GM12878 (cell line): ENCODE measurements at regions not wholly inside any gene's neighbourhood (a gene's known extent, or its start where the extent isn't known, plus 50 kb on each side); places are given as distances from the start of the nearest gene placed in this dataset.

Experiments used
- ATAC-seq: fragments of 200-7000 bp; cut with Tn5 transposase; 3 replicates; pipeline ENCODE4 v1.9.1; 2020; ENCODE audit warnings: mild to moderate bottlenecking, moderate library complexity
- BruUV-seq: library from RNA; stranded (reverse); fragments of 400-500 nt; replicated peaks from 2 replicates; lab custom pipeline; 2021; lab: Mats Ljungman, UMichigan
- CTCF ChIA-PET: fragments of 300-600 bp; sonication (Branson Sonifier 250); formaldehyde crosslinking; extraction: SDS; loops from one replicate; lab custom pipeline; 2021; ENCODE audit warnings: inconsistent platforms; lab: Yijun Ruan, JAX
- POLR2A ChIA-PET: fragments of 350-600 bp; formaldehyde crosslinking; extraction: SDS; loops from one replicate; lab custom pipeline; 2021; ENCODE audit warnings: inconsistent platforms; lab: Charles Lee
- RAD21 ChIA-PET: fragments of 300-600 bp; sonication (Branson Sonifier 250); formaldehyde crosslinking; loops from one replicate; lab custom pipeline; 2023; ENCODE audit warnings: antibody characterized with exemption; ENCODE audit not compliant: unreplicated experiment; lab: Charles Lee
- SMC1A ChIA-PET: fragments of 300-600 bp; sonication (Branson Sonifier 250); formaldehyde crosslinking; loops from one replicate; lab custom pipeline; 2023; ENCODE audit not compliant: unreplicated experiment, uncharacterized antibody; lab: Charles Lee
- DNase-seq: peaks from one replicate; pipeline ENCODE4 v3.0.0-alpha.2; 2011; ENCODE audit warnings: low read depth, low spot score
- FAIRE-seq: peaks from 3 replicates; lab custom pipeline; 2011; peaks lifted over from hg19 to GRCh38; lab: Jason Lieb, UNC
- H2AFZ ChIP-seq: 2 replicates; pipeline ENCODE4 v1.6.0; 2011; ENCODE audit warnings: low read depth, low read length, control low read depth; ENCODE audit not compliant: control insufficient read depth
- H3K27ac ChIP-seq: 2 replicates; pipeline ENCODE4 v1.5.1; 2011; ENCODE audit warnings: control low read depth; ENCODE audit not compliant: control insufficient read depth, insufficient read depth
- H3K27me3 ChIP-seq, 2 experiments: replicated peaks in 1 of 2; 2 replicates each; pipeline versions ENCODE4 v1.6.0 to v1.6.1; 2011; ENCODE audit warnings: low read length in 1 of 2; ENCODE audit not compliant: control insufficient read depth in 2 of 2, insufficient read depth in 2 of 2
- H3K36me3 ChIP-seq, 2 experiments: 2 replicates each; pipeline ENCODE4 v1.5.1; 2011; ENCODE audit warnings: low read length in 1 of 2; ENCODE audit not compliant: control insufficient read depth in 2 of 2, insufficient read depth in 2 of 2
- H3K4me1 ChIP-seq: 2 replicates; pipeline ENCODE4 v1.6.1; 2011; ENCODE audit warnings: mild to moderate bottlenecking, low read length, moderate library complexity, mixed read lengths; ENCODE audit not compliant: control insufficient read depth, insufficient read depth
- H3K4me2 ChIP-seq: 2 replicates; pipeline ENCODE4 v1.6.0; 2011; ENCODE audit warnings: control low read depth; ENCODE audit not compliant: control insufficient read depth, insufficient read depth
- H3K4me3 ChIP-seq: fragments of 200-600 bp; sonication (generic); 2 replicates; pipeline ENCODE4 v1.5.1; 2016
- H3K79me2 ChIP-seq: 2 replicates; pipeline ENCODE4 v1.6.0; 2011; ENCODE audit warnings: low read length; ENCODE audit not compliant: control insufficient read depth, insufficient read depth
- H3K9ac ChIP-seq: 2 replicates; pipeline ENCODE4 v1.8.0; 2011; ENCODE audit warnings: low read length, control low read depth, mixed read lengths; ENCODE audit not compliant: control insufficient read depth, insufficient read depth
- H3K9me3 ChIP-seq: replicated peaks from 3 replicates; pipeline ENCODE4 v1.5.1; 2011; ENCODE audit warnings: mild to moderate bottlenecking, low read length; ENCODE audit not compliant: control insufficient read depth, insufficient read depth
- H4K20me1 ChIP-seq: 2 replicates; pipeline ENCODE4 v1.6.0; 2011; ENCODE audit not compliant: control insufficient read depth, insufficient read depth
- BHLHE40 ChIP-seq, 2 experiments: fragments of 450-650 bp in 1 of 2; IDR thresholded peaks; 2 replicates each; pipeline ENCODE4 v1.6.1; 2011 to 2017; ENCODE audit warnings: low read depth in 2 of 2, borderline replicate concordance in 1 of 2, improper control_type of control experiment in 1 of 2, low read length in 1 of 2, mild to moderate bottlenecking in 1 of 2
- CBFB ChIP-seq: IDR thresholded peaks from 2 replicates; pipeline ENCODE4 v1.6.1; 2016; ENCODE audit warnings: antibody characterized with exemption, low read depth
- ETV6 ChIP-seq, 2 experiments: fragments of 450-650 bp in 1 of 2; IDR thresholded peaks in 1 of 2; conservative IDR thresholded peaks in 1 of 2; 2 replicates each; pipeline ENCODE4 v1.6.1; 2014; ENCODE audit warnings: antibody characterized with exemption in 1 of 2, borderline replicate concordance in 1 of 2, low read depth in 1 of 2, mild to moderate bottlenecking in 1 of 2, moderate library complexity in 1 of 2
- GABPA ChIP-seq: IDR thresholded peaks from 2 replicates; pipeline ENCODE4 v1.6.1; 2014; ENCODE audit warnings: antibody characterized with exemption, low read depth, mild to moderate bottlenecking, inconsistent platforms
- HDAC2 ChIP-seq: fragments of 200-600 bp; sonication (generic); IDR thresholded peaks from 2 replicates; pipeline ENCODE4 v1.6.1; 2017
- IKZF2 ChIP-seq, 2 experiments: fragments of 450-650 bp; IDR thresholded peaks; 2 replicates each; pipeline ENCODE4 v1.6.1; 2017; ENCODE audit warnings: mild to moderate bottlenecking in 2 of 2, moderate library complexity in 2 of 2
- MYC ChIP-seq: IDR thresholded peaks from 2 replicates; pipeline ENCODE4 v1.6.1; 2011; ENCODE audit warnings: mild to moderate bottlenecking, low read length, moderate library complexity, inconsistent platforms; ENCODE audit not compliant: insufficient read depth, insufficient replicate concordance, insufficient read length, severe bottlenecking
- NFYB ChIP-seq: IDR thresholded peaks from 2 replicates; pipeline ENCODE4 v1.6.1; 2011; ENCODE audit warnings: low read depth, mild to moderate bottlenecking, low read length, improper control_type of control experiment, moderate library complexity; ENCODE audit not compliant: insufficient read depth
- PAX5 ChIP-seq: IDR thresholded peaks from 2 replicates; pipeline ENCODE4 v1.6.1; 2011; ENCODE audit warnings: low read depth, low read length, borderline replicate concordance
- SMAD5 ChIP-seq: IDR thresholded peaks from 2 replicates; pipeline ENCODE4 v1.6.1; 2016; ENCODE audit warnings: antibody characterized with exemption, low read depth
- TAF1 ChIP-seq: IDR thresholded peaks from 2 replicates; pipeline ENCODE4 v1.6.1; 2011; ENCODE audit warnings: mild to moderate bottlenecking, low read depth, low read length, borderline replicate concordance
- WGBS: methylation state at CpG from one replicate; pipeline ENCODE4 v1.1.6; 2016; ENCODE audit warnings: low lambda C conversion rate; ENCODE audit not compliant: insufficient replicate concordance, insufficient coverage; ENCODE audit errors: missing lambda C conversion rate; 5-methylcytosine and 5-hydroxymethylcytosine counted together
- in situ Hi-C: fragments of 300-500 bp; cut with MboI; formaldehyde crosslinking; loops from 9 replicates; pipeline ENCODE4 v1.14.3; 2018; ENCODE audit warnings: mixed read lengths
- intact Hi-C: fragments of 100-400 bp; cut with micrococcal nuclease; formaldehyde crosslinking; loops from one replicate; pipeline ENCODE4 v1.14.2; 2022; ENCODE audit not compliant: unreplicated experiment
- TF ChIP-seq, protein P1 (sequence below): IDR thresholded peaks from 2 replicates; pipeline ENCODE4 v1.6.1; 2012; ENCODE audit warnings: low read depth, low read length, improper control_type of control experiment
- TF ChIP-seq, protein P2 (sequence below): fragments of 450-650 bp; formaldehyde crosslinking; IDR thresholded peaks from 2 replicates; pipeline ENCODE4 v1.4.0; 2022; ENCODE audit warnings: mild to moderate bottlenecking, moderate library complexity
- TF ChIP-seq, protein P3 (sequence below): fragments of 450-650 bp; IDR thresholded peaks from 2 replicates; pipeline ENCODE4 v1.6.1; 2017; ENCODE audit warnings: antibody characterized with exemption, mild to moderate bottlenecking, moderate library complexity
- TF ChIP-seq, protein P4 (sequence below): fragments of 450-650 bp; formaldehyde crosslinking; IDR thresholded peaks from 2 replicates; pipeline ENCODE4 v1.5.0; 2022; ENCODE audit warnings: mild to moderate bottlenecking, missing genetic modification characterization

DNA sequence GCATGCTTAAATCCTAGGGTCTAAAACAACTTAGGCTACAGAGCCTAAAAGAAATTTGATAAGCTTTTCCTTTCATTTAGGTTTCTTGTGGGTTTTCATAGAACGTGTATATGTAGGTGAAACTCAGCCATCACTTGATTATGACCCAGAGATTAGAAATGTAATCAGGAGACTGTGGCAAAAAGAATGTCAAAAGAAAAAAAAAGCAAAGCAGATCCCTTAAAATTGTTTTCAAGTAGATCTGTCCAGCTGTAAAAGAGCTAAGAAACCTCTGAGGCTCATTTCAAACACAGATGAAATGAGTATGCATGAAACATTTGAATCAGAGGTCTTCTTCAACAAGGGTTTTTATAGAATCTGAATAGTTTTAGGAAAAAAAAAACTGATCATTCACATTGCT, 341.3 kb upstream of the PRDM1 start:
- Histone ChIP-seq H3K4me3 (no peak overlapping the region), H3K36me3 (no peaks in the 10 kb centered on the region), H2AFZ (no peak overlapping the region), H4K20me1 (no peaks in the 10 kb centered on the region), H3K27me3 (no peaks in the 10 kb centered on the region), H3K4me1 (peaks cover 18% of the 10 kb centered on the region), H3K9me3 (no peaks in the 10 kb centered on the region; the same call in 2 of the 3 replicates), H3K27ac (no peak overlapping the region), H3K4me2 (no peak overlapping the region), H3K9ac (no peak overlapping the region), H3K79me2 (no peaks in the 10 kb centered on the region)
- no peak for ATAC-seq
- no TSS peak for BruUV-seq
- ChIA-PET CTCF (interaction anchor here (1.5 to 1.6 kb wide), 2 partner anchors 9 to 556 kb away, joined by 3 read pairs; no protein-coding TSS in a partner anchor), RAD21 (no interaction called here), POLR2A (no interaction called here), SMC1A (interaction anchor here (1.2 kb wide), 1 partner anchor 16 kb away, joined by 3 read pairs; no protein-coding TSS in a partner anchor)
- intact Hi-C loops (loop anchor here (5.0 kb wide), 1 partner anchor 147 kb away; no protein-coding TSS in a partner anchor), in situ Hi-C loops (no loop called here)
- 77% methylated on average over 1 of the region's 1 CpG for WGBS
- no peak for FAIRE-seq
- DNase-seq, result no peak
- TF ChIP-seq, protein P1, sequence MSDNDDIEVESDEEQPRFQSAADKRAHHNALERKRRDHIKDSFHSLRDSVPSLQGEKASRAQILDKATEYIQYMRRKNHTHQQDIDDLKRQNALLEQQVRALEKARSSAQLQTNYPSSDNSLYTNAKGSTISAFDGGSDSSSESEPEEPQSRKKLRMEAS, result no peak
- TF ChIP-seq, protein P2, sequence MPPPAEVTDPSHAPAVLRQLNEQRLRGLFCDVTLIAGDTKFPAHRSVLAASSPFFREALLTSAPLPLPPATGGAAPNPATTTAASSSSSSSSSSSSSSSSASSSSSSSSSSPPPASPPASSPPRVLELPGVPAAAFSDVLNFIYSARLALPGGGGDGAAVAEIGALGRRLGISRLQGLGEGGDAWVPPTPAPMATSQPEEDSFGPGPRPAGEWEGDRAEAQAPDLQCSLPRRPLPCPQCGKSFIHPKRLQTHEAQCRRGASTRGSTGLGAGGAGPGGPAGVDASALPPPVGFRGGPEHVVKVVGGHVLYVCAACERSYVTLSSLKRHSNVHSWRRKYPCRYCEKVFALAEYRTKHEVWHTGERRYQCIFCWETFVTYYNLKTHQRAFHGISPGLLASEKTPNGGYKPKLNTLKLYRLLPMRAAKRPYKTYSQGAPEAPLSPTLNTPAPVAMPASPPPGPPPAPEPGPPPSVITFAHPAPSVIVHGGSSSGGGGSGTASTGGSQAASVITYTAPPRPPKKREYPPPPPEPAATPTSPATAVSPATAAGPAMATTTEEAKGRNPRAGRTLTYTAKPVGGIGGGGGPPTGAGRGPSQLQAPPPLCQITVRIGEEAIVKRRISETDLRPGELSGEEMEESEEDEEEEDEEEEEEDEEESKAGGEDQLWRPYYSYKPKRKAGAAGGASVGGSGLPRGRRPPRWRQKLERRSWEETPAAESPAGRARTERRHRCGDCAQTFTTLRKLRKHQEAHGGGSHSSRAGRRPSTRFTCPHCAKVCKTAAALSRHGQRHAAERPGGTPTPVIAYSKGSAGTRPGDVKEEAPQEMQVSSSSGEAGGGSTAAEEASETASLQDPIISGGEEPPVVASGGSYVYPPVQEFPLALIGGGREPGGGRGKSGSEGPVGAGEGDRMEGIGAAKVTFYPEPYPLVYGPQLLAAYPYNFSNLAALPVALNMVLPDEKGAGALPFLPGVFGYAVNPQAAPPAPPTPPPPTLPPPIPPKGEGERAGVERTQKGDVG, result no peak
- no peak for TF ChIP-seq TAF1
- no peak for TF ChIP-seq PAX5
- TF ChIP-seq GABPA, result no peak
- TF ChIP-seq BHLHE40 (IDR thresholded peaks at IDR 0.05; ENCODE audit: borderline replicate concordance in 1 of 2, low read depth in 2 of 2, low read length in 1 of 2), result no peak
- TF ChIP-seq IKZF2 (IDR thresholded peaks at IDR 0.05), result no peak
- no peak for TF ChIP-seq SMAD5
- no peak for TF ChIP-seq MYC
- TF ChIP-seq CBFB, result no peak
- TF ChIP-seq ETV6 (conservative IDR thresholded peaks at IDR 0.05 in 1 of 2, IDR thresholded peaks at IDR 0.05 in 1 of 2; ENCODE audit: borderline replicate concordance in 1 of 2, low read depth in 1 of 2), result no peak
- TF ChIP-seq, protein P3, sequence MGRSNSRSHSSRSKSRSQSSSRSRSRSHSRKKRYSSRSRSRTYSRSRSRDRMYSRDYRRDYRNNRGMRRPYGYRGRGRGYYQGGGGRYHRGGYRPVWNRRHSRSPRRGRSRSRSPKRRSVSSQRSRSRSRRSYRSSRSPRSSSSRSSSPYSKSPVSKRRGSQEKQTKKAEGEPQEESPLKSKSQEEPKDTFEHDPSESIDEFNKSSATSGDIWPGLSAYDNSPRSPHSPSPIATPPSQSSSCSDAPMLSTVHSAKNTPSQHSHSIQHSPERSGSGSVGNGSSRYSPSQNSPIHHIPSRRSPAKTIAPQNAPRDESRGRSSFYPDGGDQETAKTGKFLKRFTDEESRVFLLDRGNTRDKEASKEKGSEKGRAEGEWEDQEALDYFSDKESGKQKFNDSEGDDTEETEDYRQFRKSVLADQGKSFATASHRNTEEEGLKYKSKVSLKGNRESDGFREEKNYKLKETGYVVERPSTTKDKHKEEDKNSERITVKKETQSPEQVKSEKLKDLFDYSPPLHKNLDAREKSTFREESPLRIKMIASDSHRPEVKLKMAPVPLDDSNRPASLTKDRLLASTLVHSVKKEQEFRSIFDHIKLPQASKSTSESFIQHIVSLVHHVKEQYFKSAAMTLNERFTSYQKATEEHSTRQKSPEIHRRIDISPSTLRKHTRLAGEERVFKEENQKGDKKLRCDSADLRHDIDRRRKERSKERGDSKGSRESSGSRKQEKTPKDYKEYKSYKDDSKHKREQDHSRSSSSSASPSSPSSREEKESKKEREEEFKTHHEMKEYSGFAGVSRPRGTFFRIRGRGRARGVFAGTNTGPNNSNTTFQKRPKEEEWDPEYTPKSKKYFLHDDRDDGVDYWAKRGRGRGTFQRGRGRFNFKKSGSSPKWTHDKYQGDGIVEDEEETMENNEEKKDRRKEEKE, result no peak
- TF ChIP-seq, protein P4, sequence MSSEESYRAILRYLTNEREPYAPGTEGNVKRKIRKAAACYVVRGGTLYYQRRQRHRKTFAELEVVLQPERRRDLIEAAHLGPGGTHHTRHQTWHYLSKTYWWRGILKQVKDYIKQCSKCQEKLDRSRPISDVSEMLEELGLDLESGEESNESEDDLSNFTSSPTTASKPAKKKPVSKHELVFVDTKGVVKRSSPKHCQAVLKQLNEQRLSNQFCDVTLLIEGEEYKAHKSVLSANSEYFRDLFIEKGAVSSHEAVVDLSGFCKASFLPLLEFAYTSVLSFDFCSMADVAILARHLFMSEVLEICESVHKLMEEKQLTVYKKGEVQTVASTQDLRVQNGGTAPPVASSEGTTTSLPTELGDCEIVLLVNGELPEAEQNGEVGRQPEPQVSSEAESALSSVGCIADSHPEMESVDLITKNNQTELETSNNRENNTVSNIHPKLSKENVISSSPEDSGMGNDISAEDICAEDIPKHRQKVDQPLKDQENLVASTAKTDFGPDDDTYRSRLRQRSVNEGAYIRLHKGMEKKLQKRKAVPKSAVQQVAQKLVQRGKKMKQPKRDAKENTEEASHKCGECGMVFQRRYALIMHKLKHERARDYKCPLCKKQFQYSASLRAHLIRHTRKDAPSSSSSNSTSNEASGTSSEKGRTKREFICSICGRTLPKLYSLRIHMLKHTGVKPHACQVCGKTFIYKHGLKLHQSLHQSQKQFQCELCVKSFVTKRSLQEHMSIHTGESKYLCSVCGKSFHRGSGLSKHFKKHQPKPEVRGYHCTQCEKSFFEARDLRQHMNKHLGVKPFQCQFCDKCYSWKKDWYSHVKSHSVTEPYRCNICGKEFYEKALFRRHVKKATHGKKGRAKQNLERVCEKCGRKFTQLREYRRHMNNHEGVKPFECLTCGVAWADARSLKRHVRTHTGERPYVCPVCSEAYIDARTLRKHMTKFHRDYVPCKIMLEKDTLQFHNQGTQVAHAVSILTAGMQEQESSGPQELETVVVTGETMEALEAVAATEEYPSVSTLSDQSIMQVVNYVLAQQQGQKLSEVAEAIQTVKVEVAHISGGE (CRISPR knock-in tag), result no peak
- TF ChIP-seq NFYB, result no peak
- TF ChIP-seq HDAC2, result no peak
